HCT116 (cell line): ENCODE measurements at regions not wholly inside any gene's neighbourhood (a gene's known extent, or its start where the extent isn't known, plus 50 kb on each side); places are given as distances from the start of the nearest gene placed in this dataset.

Source experiments
- ATAC-seq: fragments of 200-7000 bp; cut with Tn5 transposase; 2 replicates; pipeline ENCODE4 v1.9.1; 2020; ENCODE audit warnings: mild to moderate bottlenecking, moderate library complexity
- BruUV-seq: library from RNA; stranded (reverse); fragments of 400-500 nt; replicated peaks from 2 replicates; lab custom pipeline; 2021; lab: Mats Ljungman, UMichigan
- CTCF ChIA-PET: fragments of 300-600 bp; sonication (Branson Sonifier 250); formaldehyde crosslinking; loops from one replicate; lab custom pipeline; 2021; ENCODE audit warnings: antibody characterized with exemption; lab: Charles Lee
- POLR2A ChIA-PET: fragments of 300-600, 350-600 bp; sonication (Branson Sonifier 250); formaldehyde crosslinking; loops from one replicate; lab custom pipeline; 2021; ENCODE audit warnings: antibody characterized with exemption; lab: Charles Lee
- RAD21 ChIA-PET, 2 experiments: fragments of 300-600 bp; sonication (Branson Sonifier 250); formaldehyde crosslinking; loops; one replicate each; lab custom pipeline; 2023; ENCODE audit warnings: low total read pairs in 2 of 2; ENCODE audit not compliant: uncharacterized antibody in 2 of 2, unreplicated experiment in 2 of 2, low non-redundant PET in 1 of 2; lab: Charles Lee
- DNase-seq: peaks from one replicate; pipeline ENCODE4 v3.0.0-alpha.2; 2010; ENCODE audit warnings: low read depth, low spot score
- H2AFZ ChIP-seq: fragments of 200-600 bp; shearing (Covaris generic), sonication (generic); 2 replicates; pipeline ENCODE4 v1.6.1; 2017; ENCODE audit warnings: low read depth, mixed run types, mixed read lengths, antibody characterized with exemption, low read length; ENCODE audit not compliant: poor library complexity, severe bottlenecking
- H3K27ac ChIP-seq: 2 replicates; pipeline ENCODE4 v1.5.1; 2012; ENCODE audit warnings: low read depth, low read length
- H3K27me3 ChIP-seq: fragments of 200-600 bp; sonication (generic); 2 replicates; pipeline ENCODE4 v1.6.1; 2016; ENCODE audit warnings: mixed run types, low read length, mixed read lengths; ENCODE audit not compliant: insufficient read depth
- H3K36me3 ChIP-seq, 2 experiments: fragments of 200-500 bp in 1 of 2; fragments of 200-600 bp in 1 of 2; sonication (Bioruptor generic) in 1 of 2; sonication (generic) in 1 of 2; 2 replicates each; pipeline versions ENCODE4 v1.5.1 to v1.6.1; 2014 to 2016; ENCODE audit warnings: low read length in 2 of 2, inconsistent platforms in 1 of 2, mixed read lengths in 1 of 2, mixed run types in 1 of 2; ENCODE audit not compliant: insufficient read depth in 2 of 2, control insufficient read depth in 1 of 2
- H3K4me1 ChIP-seq, 2 experiments: fragments of 200-600 bp in 1 of 2; sonication (generic) in 1 of 2; 2 replicates each; pipeline versions ENCODE4 v1.5.1 to v1.6.1; 2012 to 2017; ENCODE audit warnings: low read length in 2 of 2, inconsistent platforms in 1 of 2, mild to moderate bottlenecking in 1 of 2, mixed read lengths in 1 of 2, mixed run types in 1 of 2, moderate library complexity in 1 of 2; ENCODE audit not compliant: insufficient read depth in 2 of 2, control insufficient read depth in 1 of 2
- H3K4me2 ChIP-seq: fragments of 200-600 bp; sonication (generic); 2 replicates; pipeline ENCODE4 v1.6.1; 2017; ENCODE audit warnings: mixed run types, low read length, mixed read lengths
- H3K4me3 ChIP-seq, 2 experiments: fragments of 200-600 bp in 1 of 2; sonication (generic) in 1 of 2; replicated peaks in 1 of 2; 2 replicates each; pipeline ENCODE4 v1.5.1; 2011 to 2016; ENCODE audit warnings: low read length in 2 of 2, control low read depth in 1 of 2, low read depth in 1 of 2, mild to moderate bottlenecking in 1 of 2, mixed read lengths in 1 of 2, mixed run types in 1 of 2
- H3K79me2 ChIP-seq: fragments of 200-600 bp; sonication (generic); 2 replicates; pipeline ENCODE4 v1.6.1; 2017; ENCODE audit warnings: mild to moderate bottlenecking, mixed run types, low read length, moderate library complexity, mixed read lengths; ENCODE audit not compliant: insufficient read depth
- H3K9ac ChIP-seq: fragments of 200-600 bp; sonication (generic); 2 replicates; pipeline ENCODE4 v1.6.1; 2016; ENCODE audit warnings: low read length, mixed read lengths
- H3K9me2 ChIP-seq: fragments of 200-600 bp; sonication (generic), shearing (Covaris generic); 2 replicates; pipeline ENCODE4 v1.6.1; 2017; ENCODE audit warnings: mixed run types, mild to moderate bottlenecking, moderate library complexity; ENCODE audit not compliant: insufficient read depth
- H3K9me3 ChIP-seq, 2 experiments: fragments of 200-500 bp in 1 of 2; fragments of 200-600 bp in 1 of 2; sonication (Bioruptor generic) in 1 of 2; sonication (generic) in 1 of 2; 2 replicates each; pipeline ENCODE4 v1.6.1; 2014 to 2017; ENCODE audit warnings: low read length in 2 of 2, mixed read lengths in 2 of 2, inconsistent platforms in 1 of 2, low read depth in 1 of 2, mild to moderate bottlenecking in 1 of 2, mixed run types in 1 of 2, moderate library complexity in 1 of 2; ENCODE audit not compliant: control insufficient read depth in 1 of 2, insufficient read depth in 1 of 2
- H4K20me1 ChIP-seq: fragments of 200-600 bp; sonication (generic), shearing (Covaris generic); 2 replicates; pipeline ENCODE4 v1.6.1; 2017; ENCODE audit warnings: mixed run types, mild to moderate bottlenecking, moderate library complexity; ENCODE audit not compliant: insufficient read depth
- ATF3 ChIP-seq: IDR thresholded peaks from 2 replicates; pipeline ENCODE4 v1.6.1; 2012
- CBX3 ChIP-seq: IDR thresholded peaks from 2 replicates; pipeline ENCODE4 v1.6.1; 2012; ENCODE audit warnings: low read depth
- EZH2 ChIP-seq: fragments of 200-600 bp; sonication (generic); IDR thresholded peaks from 2 replicates; pipeline ENCODE4 v1.6.1; 2017; ENCODE audit warnings: antibody characterized with exemption, mixed run types
- EZH2phosphoT487 ChIP-seq: fragments of 200-600 bp; IDR thresholded peaks from 2 replicates; pipeline ENCODE4 v1.6.1; 2018; ENCODE audit warnings: antibody characterized with exemption, borderline replicate concordance
- RAD21 ChIP-seq: IDR thresholded peaks from 2 replicates; pipeline ENCODE4 v1.6.1; 2012; ENCODE audit warnings: low read depth, mild to moderate bottlenecking
- SIN3A ChIP-seq: IDR thresholded peaks from 2 replicates; pipeline ENCODE4 v1.6.1; 2012; ENCODE audit warnings: low read depth
- SP1 ChIP-seq: IDR thresholded peaks from 2 replicates; pipeline ENCODE4 v1.6.1; 2012; ENCODE audit warnings: low read depth
- TCF7L2 ChIP-seq: IDR thresholded peaks from 2 replicates; pipeline ENCODE4 v1.7.0; 2011; ENCODE audit warnings: borderline replicate concordance, inconsistent platforms; ENCODE audit not compliant: insufficient read depth, insufficient read length; ENCODE audit errors: extremely low read depth
- YY1 ChIP-seq: IDR thresholded peaks from 2 replicates; pipeline ENCODE4 v1.6.1; 2011; ENCODE audit warnings: low read length, low read depth, moderate library complexity, mild to moderate bottlenecking; ENCODE audit not compliant: insufficient replicate concordance; ENCODE audit errors: extremely low read depth
- ZFX ChIP-seq: fragments of 450-650 bp; IDR thresholded peaks from 2 replicates; pipeline ENCODE4 v1.6.1; 2017
- intact Hi-C: fragments of 100-400 bp; cut with micrococcal nuclease; formaldehyde crosslinking; loops from 2 replicates; pipeline ENCODE4 v1.10.0; 2022
- TF ChIP-seq, protein P1 (sequence below): IDR thresholded peaks from 2 replicates; pipeline ENCODE4 v1.6.1; 2012; ENCODE audit warnings: low read depth

- TF ChIP-seq ZFX (no peak), SIN3A (no peak)
Measured at GRCh38 chr18:24658302-24658701, 197.9 kb downstream of the HRH4 start (continued).

DNA sequence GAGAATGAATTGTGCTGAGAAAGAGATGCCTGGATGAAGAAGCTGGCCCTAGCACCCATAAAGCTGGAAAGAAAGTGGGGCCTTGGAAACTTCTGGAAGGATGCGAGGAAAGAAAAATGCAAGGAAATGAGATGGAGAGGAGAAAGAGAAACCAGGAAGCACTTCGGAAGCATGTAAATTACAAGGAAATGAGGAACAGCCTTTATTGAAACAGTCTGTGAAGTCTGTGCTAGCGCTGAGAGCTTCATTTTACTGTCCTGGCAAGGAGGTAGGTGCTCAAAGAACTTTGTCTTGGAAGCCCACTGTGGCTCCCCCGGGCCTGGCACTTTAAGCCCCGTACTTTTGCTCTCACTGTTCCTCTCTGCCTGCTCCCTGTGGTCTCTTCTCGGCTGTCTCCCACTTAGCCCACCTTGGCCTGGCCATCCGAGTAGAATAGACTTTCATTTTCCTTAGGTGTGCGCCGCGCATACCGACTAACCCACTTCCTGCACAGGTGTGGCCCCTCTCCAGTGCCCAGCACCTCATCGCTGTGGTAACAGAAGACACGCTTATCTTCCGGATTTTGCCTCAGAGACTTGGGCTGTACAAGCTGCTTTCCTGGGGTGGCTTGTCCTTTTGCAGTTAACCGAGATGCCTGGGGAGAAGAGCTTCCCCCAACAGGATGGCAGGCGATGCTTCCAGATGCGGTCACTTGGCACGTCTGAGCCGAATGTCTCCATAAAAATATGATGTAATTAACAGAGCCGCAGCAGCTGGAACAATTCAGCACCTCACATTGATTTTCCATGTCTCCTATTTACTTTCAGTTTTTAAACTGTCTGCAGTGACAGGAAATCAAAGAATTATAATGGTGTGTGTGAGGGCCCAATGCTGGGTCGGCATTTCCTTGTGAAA lies 199.6 kb downstream of the HRH4 start:
- no peaks in the 10 kb centered on the region for H4K20me1 ChIP-seq
- no peaks in the 10 kb centered on the region for H3K79me2 ChIP-seq
- ChIA-PET POLR2A (no interaction called here), CTCF (no interaction called here), RAD21 (no interaction called here)
- DNase-seq: no peak
- no peak overlapping the region for H3K4me3 ChIP-seq
- H3K9me3 ChIP-seq: no peaks in the 10 kb centered on the region
- H2AFZ ChIP-seq: no peak overlapping the region
- H3K36me3 ChIP-seq: no peaks in the 10 kb centered on the region
- H3K27ac ChIP-seq: no peak overlapping the region
- H3K27me3 ChIP-seq: peaks cover 39% of the 10 kb centered on the region
- no peaks in the 10 kb centered on the region; a peak in 1 of 4 replicates for H3K4me1 ChIP-seq
- intact Hi-C loops: no loop called here
- no TSS peak for BruUV-seq
- ATAC-seq: no peak
- no peaks in the 10 kb centered on the region for H3K9me2 ChIP-seq
- no peak overlapping the region for H3K9ac ChIP-seq
- TF ChIP-seq YY1 (no peak), ATF3 (no peak), EZH2 (no peak), ZFX (no peak), RAD21 (no peak), CBX3 (no peak), EZH2phosphoT487 (no peak), SP1 (no peak), TCF7L2 (no peak)
- TF ChIP-seq, protein P1, sequence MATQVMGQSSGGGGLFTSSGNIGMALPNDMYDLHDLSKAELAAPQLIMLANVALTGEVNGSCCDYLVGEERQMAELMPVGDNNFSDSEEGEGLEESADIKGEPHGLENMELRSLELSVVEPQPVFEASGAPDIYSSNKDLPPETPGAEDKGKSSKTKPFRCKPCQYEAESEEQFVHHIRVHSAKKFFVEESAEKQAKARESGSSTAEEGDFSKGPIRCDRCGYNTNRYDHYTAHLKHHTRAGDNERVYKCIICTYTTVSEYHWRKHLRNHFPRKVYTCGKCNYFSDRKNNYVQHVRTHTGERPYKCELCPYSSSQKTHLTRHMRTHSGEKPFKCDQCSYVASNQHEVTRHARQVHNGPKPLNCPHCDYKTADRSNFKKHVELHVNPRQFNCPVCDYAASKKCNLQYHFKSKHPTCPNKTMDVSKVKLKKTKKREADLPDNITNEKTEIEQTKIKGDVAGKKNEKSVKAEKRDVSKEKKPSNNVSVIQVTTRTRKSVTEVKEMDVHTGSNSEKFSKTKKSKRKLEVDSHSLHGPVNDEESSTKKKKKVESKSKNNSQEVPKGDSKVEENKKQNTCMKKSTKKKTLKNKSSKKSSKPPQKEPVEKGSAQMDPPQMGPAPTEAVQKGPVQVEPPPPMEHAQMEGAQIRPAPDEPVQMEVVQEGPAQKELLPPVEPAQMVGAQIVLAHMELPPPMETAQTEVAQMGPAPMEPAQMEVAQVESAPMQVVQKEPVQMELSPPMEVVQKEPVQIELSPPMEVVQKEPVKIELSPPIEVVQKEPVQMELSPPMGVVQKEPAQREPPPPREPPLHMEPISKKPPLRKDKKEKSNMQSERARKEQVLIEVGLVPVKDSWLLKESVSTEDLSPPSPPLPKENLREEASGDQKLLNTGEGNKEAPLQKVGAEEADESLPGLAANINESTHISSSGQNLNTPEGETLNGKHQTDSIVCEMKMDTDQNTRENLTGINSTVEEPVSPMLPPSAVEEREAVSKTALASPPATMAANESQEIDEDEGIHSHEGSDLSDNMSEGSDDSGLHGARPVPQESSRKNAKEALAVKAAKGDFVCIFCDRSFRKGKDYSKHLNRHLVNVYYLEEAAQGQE: no peak
- TF ChIP-seq, all 23 proteins: peak for 0
- H3K4me2 ChIP-seq: no peak overlapping the region
